ENCODE measurements at regions not wholly inside any gene's neighbourhood (a gene's known extent, or its start where the extent isn't known, plus 50 kb on each side); places are given as distances from the start of the nearest gene placed in this dataset.
"Not testable (repeated sequence)": the region's sequence is repeated elsewhere in the genome, so short reads cannot be mapped to it uniquely, and the experiment has no call there.

GRCh38 chr6:144667532-144668503 is 382.7 kb downstream of the UTRN start:
- no peak for DNase-seq (ENCODE audit: low read depth in 4 of 4, low spot score in 1 of 4)

- not testable (repeated sequence) for DNase-seq (ENCODE audit: low read depth in 4 of 4, low spot score in 1 of 4)
Measured at GRCh38 chr6:144670259-144670658, 385.1 kb downstream of the UTRN start.

- DNase-seq (ENCODE audit: low read depth in 4 of 4, low spot score in 1 of 4): no peak
Measured at GRCh38 chr6:144673807-144674206, 388.7 kb downstream of the UTRN start.

- no peak for DNase-seq (ENCODE audit: low read depth in 4 of 4, low spot score in 1 of 4)
Measured at GRCh38 chr6:144675231-144675861, 390.2 kb downstream of the UTRN start.

- not testable (repeated sequence) for DNase-seq (ENCODE audit: low read depth in 4 of 4, low spot score in 1 of 4)
Measured at GRCh38 chr6:144676310-144676709, 391.2 kb downstream of the UTRN start.

- not testable (repeated sequence) for DNase-seq (ENCODE audit: low read depth in 4 of 4, low spot score in 1 of 4)
Measured at GRCh38 chr6:144677263-144677662, 392.1 kb downstream of the UTRN start.

- DNase-seq (ENCODE audit: low read depth in 4 of 4, low spot score in 1 of 4): no peak
Measured at GRCh38 chr6:144678844-144679243, 393.7 kb downstream of the UTRN start.

- DNase-seq (ENCODE audit: low read depth in 4 of 4, low spot score in 1 of 4): no peak
Measured at GRCh38 chr6:144681334-144681733, 396.2 kb downstream of the UTRN start.

GRCh38 chr6:144683216-144684070 is 398.3 kb downstream of the UTRN start:
- DNase-seq (ENCODE audit: low read depth in 4 of 4, low spot score in 1 of 4): no peak

GRCh38 chr6:144688713-144689112 is 403.6 kb downstream of the UTRN start:
- DNase-seq (ENCODE audit: low read depth in 4 of 4, low spot score in 1 of 4): no peak

GRCh38 chr6:144689503-144690040 is 404.4 kb downstream of the UTRN start:
- DNase-seq (ENCODE audit: low read depth in 4 of 4, low spot score in 1 of 4): no peak

- DNase-seq (ENCODE audit: low read depth in 4 of 4, low spot score in 1 of 4): no peak
Measured at GRCh38 chr6:144690133-144690532, 405.0 kb downstream of the UTRN start.

GRCh38 chr6:144690666-144691065 is 405.5 kb downstream of the UTRN start:
- DNase-seq (ENCODE audit: low read depth in 4 of 4, low spot score in 1 of 4): no peak

- not testable (repeated sequence) for DNase-seq (ENCODE audit: low read depth in 4 of 4, low spot score in 1 of 4)
Measured at GRCh38 chr6:144692050-144692449, 406.9 kb downstream of the UTRN start.

GRCh38 chr6:144695858-144696533 is 410.9 kb downstream of the UTRN start:
- DNase-seq (ENCODE audit: low read depth in 4 of 4, low spot score in 1 of 4): no peak

- DNase-seq (ENCODE audit: low read depth in 4 of 4, low spot score in 1 of 4): no peak
Measured at GRCh38 chr6:144696610-144697368, 411.7 kb downstream of the UTRN start.

- DNase-seq (ENCODE audit: low read depth in 4 of 4, low spot score in 1 of 4): no peak
Measured at GRCh38 chr6:144697369-144697760, 412.2 kb downstream of the UTRN start.

- no peak for DNase-seq (ENCODE audit: low read depth in 4 of 4, low spot score in 1 of 4)
Measured at GRCh38 chr6:144697801-144698200, 412.7 kb downstream of the UTRN start.

- DNase-seq (ENCODE audit: low read depth in 4 of 4, low spot score in 1 of 4): no peak
Measured at GRCh38 chr6:144702781-144703180, 417.6 kb downstream of the UTRN start.

GRCh38 chr6:144710207-144710606 is 425.1 kb downstream of the UTRN start:
- DNase-seq (ENCODE audit: low read depth in 4 of 4, low spot score in 1 of 4): no peak

All from stimulated activated CD4-positive, alpha-beta T cell treated with anti-CD3 and anti-CD28 coated beads, Interleukin-1b, Interleukin-23, amount 100 ng/mL, for 24 hours (primary cell).